K562 (cell line): ENCODE measurements at regions not wholly inside any gene's neighbourhood (a gene's known extent, or its start where the extent isn't known, plus 50 kb on each side); places are given as distances from the start of the nearest gene placed in this dataset.

Source experiments
- BRCA1 ChIP-seq, 2 experiments: fragments of 450-650 bp in 1 of 2; sonication (generic) in 1 of 2; formaldehyde crosslinking in 1 of 2; IDR thresholded peaks; 2 replicates each; pipeline versions ENCODE4 v1.5.0 to v1.6.1; 2017 to 2020; ENCODE audit warnings: mild to moderate bottlenecking in 1 of 2, missing genetic modification reagents in 1 of 2
- CREB3L1 ChIP-seq: fragments of 450-650 bp; IDR thresholded peaks from 2 replicates; pipeline ENCODE4 v1.6.1; 2014; ENCODE audit warnings: low read depth, mild to moderate bottlenecking, moderate library complexity, borderline replicate concordance
- CREBBP ChIP-seq: IDR thresholded peaks from one replicate; pipeline ENCODE4 v1.6.1; 2012; ENCODE audit warnings: low read depth, mild to moderate bottlenecking, control low read depth, inconsistent platforms, low read length
- E2F4 ChIP-seq: sonication (generic); formaldehyde crosslinking; IDR thresholded peaks from 2 replicates; pipeline ENCODE4 v1.8.0; 2022; ENCODE audit warnings: mild to moderate bottlenecking, low read depth, missing genetic modification reagents
- ELK1 ChIP-seq: sonication (generic); formaldehyde crosslinking; IDR thresholded peaks from 2 replicates; pipeline ENCODE4 v1.8.1; 2022; ENCODE audit warnings: missing genetic modification reagents
- GTF2A2 ChIP-seq: IDR thresholded peaks from 2 replicates; pipeline ENCODE4 v1.6.1; 2016; ENCODE audit warnings: mild to moderate bottlenecking, missing genetic modification characterization, missing compliant biosample characterization
- PHF20 ChIP-seq: fragments of 450-650 bp; IDR thresholded peaks from 2 replicates; pipeline ENCODE4 v1.6.1; 2018; ENCODE audit not compliant: partially characterized antibody
- REST ChIP-seq, 2 experiments: fragments of 450-650 bp; formaldehyde crosslinking in 1 of 2; IDR thresholded peaks; 2 replicates each; pipeline versions ENCODE4 v1.4.0 to v1.6.1; 2014 to 2020; ENCODE audit warnings: mild to moderate bottlenecking in 2 of 2, borderline replicate concordance in 1 of 2, low read depth in 1 of 2
- TARDBP ChIP-seq: fragments of 450-650 bp; IDR thresholded peaks from 2 replicates; pipeline ENCODE4 v1.6.1; 2016
- THRA ChIP-seq: fragments of 450-650 bp; IDR thresholded peaks from 2 replicates; pipeline ENCODE4 v1.6.1; 2017; ENCODE audit warnings: mild to moderate bottlenecking, moderate library complexity
- THRAP3 ChIP-seq: fragments of 450-650 bp; IDR thresholded peaks from 2 replicates; pipeline ENCODE4 v1.6.1; 2016; ENCODE audit warnings: mild to moderate bottlenecking, inconsistent platforms, borderline replicate concordance
- ZNF445 ChIP-seq: fragments of 250-450 bp; sonication (Bioruptor Pico); IDR thresholded peaks from 2 replicates; pipeline ENCODE4 v1.4.0; 2020; ENCODE audit warnings: low read depth, mild to moderate bottlenecking, moderate library complexity

GRCh38 chr3:177281292-177282118 is 84.2 kb upstream of the TBL1XR1 start (continued):
- no peak for TF ChIP-seq REST (IDR thresholded peaks at IDR 0.05; ENCODE audit: borderline replicate concordance)
- no peak for TF ChIP-seq REST (CRISPR knock-in tag; IDR thresholded peaks at IDR 0.05; ENCODE audit: low read depth)
- TF ChIP-seq ELK1, result no peak
- no peak for TF ChIP-seq BRCA1 (IDR thresholded peaks at IDR 0.05)
- TF ChIP-seq BRCA1 (CRISPR knock-in tag; IDR thresholded peaks at IDR 0.05), result no peak
- TF ChIP-seq GTF2A2 (tag), result no peak
- TF ChIP-seq TARDBP, result no peak
- no peak for TF ChIP-seq CREBBP
- TF ChIP-seq THRA, result no peak
- TF ChIP-seq PHF20, result no peak
- no peak for TF ChIP-seq THRAP3
- TF ChIP-seq CREB3L1, result no peak
- TF ChIP-seq ZNF445 (CRISPR knock-in tag), result no peak
- TF ChIP-seq E2F4 (CRISPR knock-in tag), result no peak
